Ascending aorta (tissue), 2 donors: ENCODE measurements at regions not wholly inside any gene's neighbourhood (a gene's known extent, or its start where the extent isn't known, plus 50 kb on each side); places are given as distances from the start of the nearest gene placed in this dataset.
"Not testable (repeated sequence)": the region's sequence is repeated elsewhere in the genome, so short reads cannot be mapped to it uniquely, and the experiment has no call there.

Experiments used
- DNase-seq, 2 donors: peaks; one replicate each; pipeline ENCODE4 v3.0.0-alpha.2; 2019; ENCODE audit warnings: low spot score in 2 of 2
- H3K27ac ChIP-seq, 2 donors: fragments of 200-600 bp; sonication (generic); one replicate each; pipeline ENCODE4 v1.5.1; 2016 to 2017; ENCODE audit warnings: mild to moderate bottlenecking in 1 of 2
- H3K27me3 ChIP-seq: fragments of 200-600 bp; sonication (generic); one replicate; pipeline ENCODE4 v1.5.1; 2017
- H3K36me3 ChIP-seq, 2 donors: fragments of 200-600 bp; sonication (generic); one replicate each; pipeline ENCODE4 v1.5.1; 2016
- H3K4me1 ChIP-seq, 2 donors: fragments of 200-600 bp; sonication (generic); one replicate each; pipeline ENCODE4 v1.5.1; 2016 to 2017; ENCODE audit warnings: mild to moderate bottlenecking in 1 of 2
- H3K4me3 ChIP-seq, 2 donors: fragments of 200-600 bp; sonication (generic); one replicate each; pipeline ENCODE4 v1.5.1; 2016 to 2017; ENCODE audit warnings: mild to moderate bottlenecking in 1 of 2
- H3K9me3 ChIP-seq, 2 donors: fragments of 200-600 bp; sonication (generic); one replicate each; pipeline ENCODE4 v1.5.1; 2016
- CTCF ChIP-seq, 3 experiments: fragments of 200-600 bp in 2 of 3; fragments of 450-650 bp in 1 of 3; sonication (generic) in 2 of 3; IDR thresholded peaks; one replicate each; pipeline ENCODE4 v1.5.1; 2016 to 2019; ENCODE audit warnings: antibody characterized with exemption in 3 of 3, mild to moderate bottlenecking in 1 of 3, moderate library complexity in 1 of 3
- intact Hi-C: fragments of 100-400 bp; cut with DNase I; formaldehyde crosslinking; loops from one replicate; pipeline ENCODE4 v1.15.1; 2023

- DNase-seq: no peak
- Histone ChIP-seq H3K9me3 (no peaks in the 10 kb centered on the region), H3K27ac (no peak overlapping the region), H3K27me3 (no peaks in the 10 kb centered on the region), H3K4me1 (no peaks in the 10 kb centered on the region), H3K4me3 (no peak overlapping the region), H3K36me3 (no peaks in the 10 kb centered on the region)
- TF ChIP-seq CTCF (IDR thresholded peaks at IDR 0.05): no peak
- intact Hi-C loops: no loop called here
Measured at GRCh38 chr6:102759415-102759814, 1365.9 kb downstream of the GRIK2 start.

- intact Hi-C loops, H3K36me3 ChIP-seq, H3K9me3 ChIP-seq, H3K27me3 ChIP-seq, H3K27ac ChIP-seq, DNase-seq, H3K4me1 ChIP-seq, H3K4me3 ChIP-seq: not testable (repeated sequence)
Measured at GRCh38 chr6:102758536-102758935, 1365.0 kb downstream of the GRIK2 start.

GRCh38 chr6:102749210-102749971, 1355.9 kb downstream of the GRIK2 start:
- no peak for DNase-seq
- Histone ChIP-seq H3K9me3 (no peaks in the 10 kb centered on the region), H3K27ac (no peak overlapping the region), H3K4me1 (no peaks in the 10 kb centered on the region), H3K27me3 (no peaks in the 10 kb centered on the region), H3K36me3 (no peaks in the 10 kb centered on the region), H3K4me3 (no peak overlapping the region)
- no peak for TF ChIP-seq CTCF (IDR thresholded peaks at IDR 0.05)
- intact Hi-C loops: no loop called here

DNA sequence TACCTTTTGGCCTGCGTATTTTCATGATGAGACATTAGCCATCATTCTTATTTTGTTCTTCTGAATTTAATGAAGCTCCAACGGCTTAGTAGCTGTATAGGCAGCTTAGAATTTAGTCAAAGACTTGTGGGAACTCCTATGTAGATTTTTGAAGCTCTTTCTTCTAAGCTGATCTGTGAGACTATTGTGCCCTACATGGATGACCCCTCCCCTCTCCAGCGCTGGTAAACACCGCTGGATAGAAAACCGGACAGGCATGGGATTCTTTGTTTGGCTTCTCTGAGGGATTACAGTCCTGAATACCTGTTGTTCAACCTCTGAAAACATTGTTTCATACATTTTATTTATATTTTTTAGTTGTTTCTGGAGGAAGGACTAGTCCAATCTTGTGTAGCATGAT, 1353.4 kb downstream of the GRIK2 start:
- H3K9me3 ChIP-seq: no peaks in the 10 kb centered on the region
- no peaks in the 10 kb centered on the region for H3K4me1 ChIP-seq
- no peaks in the 10 kb centered on the region for H3K36me3 ChIP-seq
- intact Hi-C loops: no loop called here
- no peaks in the 10 kb centered on the region for H3K27me3 ChIP-seq
- H3K4me3 ChIP-seq: no peak overlapping the region
- no peak overlapping the region for H3K27ac ChIP-seq
- no peak for DNase-seq
- no peak for TF ChIP-seq CTCF (IDR thresholded peaks at IDR 0.05)

DNA sequence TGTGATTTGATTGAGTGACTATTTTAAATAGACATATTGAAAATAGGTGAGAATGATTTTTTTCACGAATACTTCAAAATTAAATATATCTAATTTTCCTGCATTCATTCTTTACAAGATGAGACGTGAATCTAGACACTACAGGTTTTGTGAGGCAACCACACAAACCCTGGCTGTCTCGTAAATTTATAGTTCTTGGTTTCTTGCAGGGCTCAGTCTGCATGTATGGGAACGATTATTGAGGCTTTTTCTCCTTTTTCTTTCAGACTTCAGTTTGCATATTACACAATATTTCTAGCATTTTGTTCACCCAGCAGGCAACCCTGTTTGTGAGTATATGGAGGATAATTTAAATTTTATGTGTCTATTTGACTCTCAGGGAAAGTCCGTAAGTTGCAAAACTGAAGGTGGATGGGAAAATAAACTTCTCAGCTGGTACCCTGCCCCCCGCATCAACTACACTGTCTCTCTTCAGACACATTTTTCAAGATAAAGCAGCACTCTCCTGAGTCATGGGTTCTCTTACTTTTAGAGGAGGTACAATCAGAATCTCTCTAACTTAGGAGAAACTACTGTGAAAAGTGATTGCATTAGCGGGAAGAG, 1349.3 kb downstream of the GRIK2 start:
- intact Hi-C loops: no loop called here
- DNase-seq: no peak
- H3K9me3 ChIP-seq: no peaks in the 10 kb centered on the region

More for the DNA sequence above, 1349.3 kb downstream of the GRIK2 start:
- Histone ChIP-seq H3K36me3 (no peaks in the 10 kb centered on the region), H3K4me1 (no peaks in the 10 kb centered on the region), H3K27ac (no peak overlapping the region), H3K27me3 (no peaks in the 10 kb centered on the region), H3K4me3 (no peak overlapping the region)
- no peak for TF ChIP-seq CTCF (IDR thresholded peaks at IDR 0.05)
